ENCODE measurements at regions not wholly inside any gene's neighbourhood (a gene's known extent, or its start where the extent isn't known, plus 50 kb on each side); places are given as distances from the start of the nearest gene placed in this dataset.

GRCh38 chr14:71408362-71409030, 501.2 kb downstream of the PCNX1 start:
- no peak for TF ChIP-seq POLR2A (IDR thresholded peaks at IDR 0.05)
- TF ChIP-seq, protein P1, sequence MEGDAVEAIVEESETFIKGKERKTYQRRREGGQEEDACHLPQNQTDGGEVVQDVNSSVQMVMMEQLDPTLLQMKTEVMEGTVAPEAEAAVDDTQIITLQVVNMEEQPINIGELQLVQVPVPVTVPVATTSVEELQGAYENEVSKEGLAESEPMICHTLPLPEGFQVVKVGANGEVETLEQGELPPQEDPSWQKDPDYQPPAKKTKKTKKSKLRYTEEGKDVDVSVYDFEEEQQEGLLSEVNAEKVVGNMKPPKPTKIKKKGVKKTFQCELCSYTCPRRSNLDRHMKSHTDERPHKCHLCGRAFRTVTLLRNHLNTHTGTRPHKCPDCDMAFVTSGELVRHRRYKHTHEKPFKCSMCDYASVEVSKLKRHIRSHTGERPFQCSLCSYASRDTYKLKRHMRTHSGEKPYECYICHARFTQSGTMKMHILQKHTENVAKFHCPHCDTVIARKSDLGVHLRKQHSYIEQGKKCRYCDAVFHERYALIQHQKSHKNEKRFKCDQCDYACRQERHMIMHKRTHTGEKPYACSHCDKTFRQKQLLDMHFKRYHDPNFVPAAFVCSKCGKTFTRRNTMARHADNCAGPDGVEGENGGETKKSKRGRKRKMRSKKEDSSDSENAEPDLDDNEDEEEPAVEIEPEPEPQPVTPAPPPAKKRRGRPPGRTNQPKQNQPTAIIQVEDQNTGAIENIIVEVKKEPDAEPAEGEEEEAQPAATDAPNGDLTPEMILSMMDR (IDR thresholded peaks at IDR 0.05), result no peak

All from prostate gland (tissue), 2 donors.